ENCODE measurements at regions not wholly inside any gene's neighbourhood (a gene's known extent, or its start where the extent isn't known, plus 50 kb on each side); places are given as distances from the start of the nearest gene placed in this dataset.

- Mint-ChIP-seq H3K27ac (no peak overlapping the region), H3K9me3 (peaks cover 23% of the 10 kb centered on the region), H3K36me3 (peaks cover 6% of the 10 kb centered on the region), H3K4me3 (no peak overlapping the region), H3K4me1 (peaks cover 13% of the 10 kb centered on the region), H3K27me3 (ENCODE audit: low read depth) (no peaks in the 10 kb centered on the region)
- TF ChIP-seq NFATC4 (CRISPR knock-in tag; IDR thresholded peaks at IDR 0.05): no peak
- no peak for TF ChIP-seq RORB (CRISPR knock-in tag; IDR thresholded peaks at IDR 0.05)
- TF ChIP-seq PREB (CRISPR knock-in tag; IDR thresholded peaks at IDR 0.05; ENCODE audit: borderline replicate concordance): no peak
- TF ChIP-seq NFE2L1 (CRISPR knock-in tag; IDR thresholded peaks at IDR 0.05): no peak
- no peak for TF ChIP-seq KAT7 (CRISPR knock-in tag; IDR thresholded peaks at IDR 0.05; ENCODE audit: borderline replicate concordance)
- no peak for TF ChIP-seq ZNF425 (CRISPR knock-in tag; conservative IDR thresholded peaks at IDR 0.05)
- no peak for TF ChIP-seq MXD4 (CRISPR knock-in tag; IDR thresholded peaks at IDR 0.05; ENCODE audit: borderline replicate concordance)
- no peak for TF ChIP-seq ZNF317 (CRISPR knock-in tag; IDR thresholded peaks at IDR 0.05; ENCODE audit: borderline replicate concordance, low read depth)
- DNase-seq (ENCODE audit: low spot score) (no peak), ATAC-seq (no peak)
- ChIA-PET POLR2A (no interaction called here), CTCF (interaction anchor here (3.1 kb wide), 1 partner anchor 19 kb away, joined by 16 read pairs; no protein-coding TSS in a partner anchor)
These were observed 99.3 kb downstream of the ERMARD start for GRCh38 chr6:169850746-169851145.

GRCh38 chr6:169850154-169850553, 98.7 kb downstream of the ERMARD start:
- no peaks in the 10 kb centered on the region for H3K27me3 Mint-ChIP-seq (ENCODE audit: low read depth)
- H3K4me3 Mint-ChIP-seq: no peak overlapping the region
- ChIA-PET POLR2A (no interaction called here), CTCF (interaction anchor here (3.1 kb wide), 1 partner anchor 19 kb away, joined by 16 read pairs; no protein-coding TSS in a partner anchor)
- peaks cover 6% of the 10 kb centered on the region for H3K36me3 Mint-ChIP-seq
- H3K27ac Mint-ChIP-seq: no peak overlapping the region
- peaks cover 18% of the 10 kb centered on the region for H3K9me3 Mint-ChIP-seq
- no peak for ATAC-seq
- no peak for TF ChIP-seq ATF2 (CRISPR knock-in tag; IDR thresholded peaks at IDR 0.05; ENCODE audit: borderline replicate concordance, low read depth)
- TF ChIP-seq NR2C2 (CRISPR knock-in tag; IDR thresholded peaks at IDR 0.05): no peak
- no peak for TF ChIP-seq GRHL2 (CRISPR knock-in tag; IDR thresholded peaks at IDR 0.05; ENCODE audit: insufficient replicate concordance, severe bottlenecking)
- no peak for TF ChIP-seq MLX (CRISPR knock-in tag; IDR thresholded peaks at IDR 0.05)
- no peak for TF ChIP-seq PREB (CRISPR knock-in tag; IDR thresholded peaks at IDR 0.05; ENCODE audit: borderline replicate concordance)
- no peak for TF ChIP-seq ZNF423 (CRISPR knock-in tag; IDR thresholded peaks at IDR 0.05)
- TF ChIP-seq FOXP4 (CRISPR knock-in tag; IDR thresholded peaks at IDR 0.05): no peak
- TF ChIP-seq MAX (CRISPR knock-in tag; IDR thresholded peaks at IDR 0.05): no peak
- no peak for TF ChIP-seq RELA (CRISPR knock-in tag; IDR thresholded peaks at IDR 0.05; ENCODE audit: borderline replicate concordance)
- no peak for TF ChIP-seq EMX1 (CRISPR knock-in tag; IDR thresholded peaks at IDR 0.05)
- no peak for TF ChIP-seq ESRRA (CRISPR knock-in tag; IDR thresholded peaks at IDR 0.05; ENCODE audit: borderline replicate concordance)
- TF ChIP-seq ETV6 (CRISPR knock-in tag; IDR thresholded peaks at IDR 0.05): no peak
- no peak for TF ChIP-seq ZNF232 (CRISPR knock-in tag; IDR thresholded peaks at IDR 0.05)
- TF ChIP-seq ZMAT4 (CRISPR knock-in tag; IDR thresholded peaks at IDR 0.05): no peak
- no peak for TF ChIP-seq TEAD1 (CRISPR knock-in tag; IDR thresholded peaks at IDR 0.05)
- no peak for DNase-seq (ENCODE audit: low spot score)
- peaks cover 13% of the 10 kb centered on the region for H3K4me1 Mint-ChIP-seq

Data from WTC11 (cell line).